ENCODE measurements at regions not wholly inside any gene's neighbourhood (a gene's known extent, or its start where the extent isn't known, plus 50 kb on each side); places are given as distances from the start of the nearest gene placed in this dataset.

GRCh38 chr15:67937153-67937761 is 97.4 kb upstream of the RNU6-1 start:
- peak in 1 of 2 experiments; percentile 17; a peak in 1 of 4 replicates for TF ChIP-seq CTCF (conservative IDR thresholded peaks at IDR 0.05; ENCODE audit: low read depth in 2 of 2)
- no peak for TF ChIP-seq JUNB (IDR thresholded peaks at IDR 0.05; ENCODE audit: unreplicated experiment)
- TF ChIP-seq EZH2 (IDR thresholded peaks at IDR 0.05; ENCODE audit: low read depth, unreplicated experiment), result no peak
- no peak for TF ChIP-seq STAT1 (IDR thresholded peaks at IDR 0.05; ENCODE audit: unreplicated experiment)
- TF ChIP-seq EZH2phosphoT487 (IDR thresholded peaks at IDR 0.05; ENCODE audit: unreplicated experiment), result no peak
- TF ChIP-seq POLR2AphosphoS5 (IDR thresholded peaks at IDR 0.05; ENCODE audit: low read depth), result no peak
- TF ChIP-seq, protein P1, sequence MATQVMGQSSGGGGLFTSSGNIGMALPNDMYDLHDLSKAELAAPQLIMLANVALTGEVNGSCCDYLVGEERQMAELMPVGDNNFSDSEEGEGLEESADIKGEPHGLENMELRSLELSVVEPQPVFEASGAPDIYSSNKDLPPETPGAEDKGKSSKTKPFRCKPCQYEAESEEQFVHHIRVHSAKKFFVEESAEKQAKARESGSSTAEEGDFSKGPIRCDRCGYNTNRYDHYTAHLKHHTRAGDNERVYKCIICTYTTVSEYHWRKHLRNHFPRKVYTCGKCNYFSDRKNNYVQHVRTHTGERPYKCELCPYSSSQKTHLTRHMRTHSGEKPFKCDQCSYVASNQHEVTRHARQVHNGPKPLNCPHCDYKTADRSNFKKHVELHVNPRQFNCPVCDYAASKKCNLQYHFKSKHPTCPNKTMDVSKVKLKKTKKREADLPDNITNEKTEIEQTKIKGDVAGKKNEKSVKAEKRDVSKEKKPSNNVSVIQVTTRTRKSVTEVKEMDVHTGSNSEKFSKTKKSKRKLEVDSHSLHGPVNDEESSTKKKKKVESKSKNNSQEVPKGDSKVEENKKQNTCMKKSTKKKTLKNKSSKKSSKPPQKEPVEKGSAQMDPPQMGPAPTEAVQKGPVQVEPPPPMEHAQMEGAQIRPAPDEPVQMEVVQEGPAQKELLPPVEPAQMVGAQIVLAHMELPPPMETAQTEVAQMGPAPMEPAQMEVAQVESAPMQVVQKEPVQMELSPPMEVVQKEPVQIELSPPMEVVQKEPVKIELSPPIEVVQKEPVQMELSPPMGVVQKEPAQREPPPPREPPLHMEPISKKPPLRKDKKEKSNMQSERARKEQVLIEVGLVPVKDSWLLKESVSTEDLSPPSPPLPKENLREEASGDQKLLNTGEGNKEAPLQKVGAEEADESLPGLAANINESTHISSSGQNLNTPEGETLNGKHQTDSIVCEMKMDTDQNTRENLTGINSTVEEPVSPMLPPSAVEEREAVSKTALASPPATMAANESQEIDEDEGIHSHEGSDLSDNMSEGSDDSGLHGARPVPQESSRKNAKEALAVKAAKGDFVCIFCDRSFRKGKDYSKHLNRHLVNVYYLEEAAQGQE (IDR thresholded peaks at IDR 0.05; ENCODE audit: unreplicated experiment), result no peak
- TF ChIP-seq ZNF462 (CRISPR knock-in tag; IDR thresholded peaks at IDR 0.05), result no peak
